ENCODE measurements at regions not wholly inside any gene's neighbourhood (a gene's known extent, or its start where the extent isn't known, plus 50 kb on each side); places are given as distances from the start of the nearest gene placed in this dataset.

DNA sequence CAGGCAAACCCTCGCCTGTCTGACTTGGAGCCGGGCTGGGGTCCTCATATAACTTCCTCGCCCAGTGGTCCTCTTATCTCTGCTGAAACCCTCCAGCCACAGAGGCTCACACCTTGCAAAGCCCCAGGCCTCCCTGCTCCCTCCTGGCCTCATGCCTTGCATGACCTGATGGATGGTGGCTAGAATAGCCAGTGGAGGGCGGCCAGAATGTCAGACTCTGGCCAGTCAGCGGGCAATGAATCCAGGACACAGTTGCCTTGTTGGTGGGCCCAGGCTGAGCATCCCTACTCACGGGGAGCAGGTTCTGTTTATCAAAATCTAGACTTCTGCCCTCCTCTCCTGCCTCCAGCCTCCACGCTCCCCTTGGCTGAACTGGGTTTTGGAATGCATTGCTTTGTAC lies 69.1 kb upstream of the WNT11 start:
- no peak overlapping the region for H3K4me3 Mint-ChIP-seq (ENCODE audit: unreplicated experiment)
- H3K36me3 Mint-ChIP-seq (ENCODE audit: insufficient read depth, unreplicated experiment) = no peaks in the 10 kb centered on the region
- no peaks in the 10 kb centered on the region for H3K27me3 ChIP-seq (replicated peaks; ENCODE audit: control insufficient read depth, insufficient read depth, low read length)
- no peaks in the 10 kb centered on the region for H3K4me1 Mint-ChIP-seq (ENCODE audit: low read depth, unreplicated experiment)
- TF ChIP-seq, protein P1, sequence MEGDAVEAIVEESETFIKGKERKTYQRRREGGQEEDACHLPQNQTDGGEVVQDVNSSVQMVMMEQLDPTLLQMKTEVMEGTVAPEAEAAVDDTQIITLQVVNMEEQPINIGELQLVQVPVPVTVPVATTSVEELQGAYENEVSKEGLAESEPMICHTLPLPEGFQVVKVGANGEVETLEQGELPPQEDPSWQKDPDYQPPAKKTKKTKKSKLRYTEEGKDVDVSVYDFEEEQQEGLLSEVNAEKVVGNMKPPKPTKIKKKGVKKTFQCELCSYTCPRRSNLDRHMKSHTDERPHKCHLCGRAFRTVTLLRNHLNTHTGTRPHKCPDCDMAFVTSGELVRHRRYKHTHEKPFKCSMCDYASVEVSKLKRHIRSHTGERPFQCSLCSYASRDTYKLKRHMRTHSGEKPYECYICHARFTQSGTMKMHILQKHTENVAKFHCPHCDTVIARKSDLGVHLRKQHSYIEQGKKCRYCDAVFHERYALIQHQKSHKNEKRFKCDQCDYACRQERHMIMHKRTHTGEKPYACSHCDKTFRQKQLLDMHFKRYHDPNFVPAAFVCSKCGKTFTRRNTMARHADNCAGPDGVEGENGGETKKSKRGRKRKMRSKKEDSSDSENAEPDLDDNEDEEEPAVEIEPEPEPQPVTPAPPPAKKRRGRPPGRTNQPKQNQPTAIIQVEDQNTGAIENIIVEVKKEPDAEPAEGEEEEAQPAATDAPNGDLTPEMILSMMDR (IDR thresholded peaks at IDR 0.05; ENCODE audit: insufficient read depth in 1 of 2, low read depth in 1 of 2, low read length in 1 of 2, severe bottlenecking in 1 of 2, unreplicated experiment in 1 of 2) = no peak
- H3K27ac Mint-ChIP-seq (ENCODE audit: unreplicated experiment) = no peak overlapping the region
- DNase-seq = no peak
- no peaks in the 10 kb centered on the region for H3K36me3 ChIP-seq (ENCODE audit: control insufficient read depth, insufficient read depth, low read length)
- ChIA-PET CTCF (no interaction called here), POLR2A (no interaction called here)
- intact Hi-C loops (cut with micrococcal nuclease; ENCODE audit: unreplicated experiment) = no loop called here
- no TSS peak for BruUV-seq (replicated peaks)
- H3K4me3 ChIP-seq (ENCODE audit: low read depth, low read length) = no peak overlapping the region
- H3K4me1 ChIP-seq = no peaks in the 10 kb centered on the region
- peaks cover 13% of the 10 kb centered on the region for H3K9me3 ChIP-seq
- H3K9me3 Mint-ChIP-seq (ENCODE audit: unreplicated experiment) = no peaks in the 10 kb centered on the region
- no peaks in the 10 kb centered on the region for H3K27me3 Mint-ChIP-seq (ENCODE audit: insufficient read depth, unreplicated experiment)

DNA sequence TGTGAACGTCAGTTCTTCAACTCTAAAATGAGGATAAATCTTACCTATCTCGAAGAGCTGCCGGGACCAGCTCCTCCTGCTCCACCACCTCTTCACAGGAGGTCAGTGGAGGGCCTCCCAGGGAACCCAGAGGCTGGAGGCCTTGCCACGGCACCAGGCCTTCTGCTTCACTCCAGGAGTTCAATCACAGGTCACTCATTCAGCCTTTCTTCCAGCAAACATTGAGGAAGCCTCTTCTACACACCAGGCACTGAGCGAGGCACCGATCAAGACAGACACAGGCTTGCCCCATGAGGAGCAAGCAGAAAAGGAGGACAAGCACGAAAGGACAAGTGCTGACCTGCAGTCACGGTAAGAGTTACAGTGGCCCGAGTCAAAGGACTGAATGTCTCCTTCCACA lies 64.8 kb upstream of the WNT11 start:
- Mint-ChIP-seq H3K27me3 (ENCODE audit: insufficient read depth, unreplicated experiment) (no peaks in the 10 kb centered on the region), H3K9me3 (ENCODE audit: unreplicated experiment) (no peaks in the 10 kb centered on the region), H3K27ac (ENCODE audit: unreplicated experiment) (no peak overlapping the region), H3K4me1 (ENCODE audit: low read depth, unreplicated experiment) (no peaks in the 10 kb centered on the region), H3K4me3 (ENCODE audit: unreplicated experiment) (no peak overlapping the region), H3K36me3 (ENCODE audit: insufficient read depth, unreplicated experiment) (no peaks in the 10 kb centered on the region)
- no peak overlapping the region for H3K4me3 ChIP-seq (ENCODE audit: low read depth, low read length)
- no peak for DNase-seq
- no peaks in the 10 kb centered on the region for H3K27me3 ChIP-seq (replicated peaks; ENCODE audit: control insufficient read depth, insufficient read depth, low read length)
- H3K9me3 ChIP-seq = peaks cover 13% of the 10 kb centered on the region
- ChIA-PET POLR2A (no interaction called here), CTCF (no interaction called here)
- intact Hi-C loops (cut with micrococcal nuclease; ENCODE audit: unreplicated experiment) = no loop called here
- H3K36me3 ChIP-seq (ENCODE audit: control insufficient read depth, insufficient read depth, low read length) = no peaks in the 10 kb centered on the region
- TF ChIP-seq, protein P1 (IDR thresholded peaks at IDR 0.05; ENCODE audit: insufficient read depth in 1 of 2, low read depth in 1 of 2, low read length in 1 of 2, severe bottlenecking in 1 of 2, unreplicated experiment in 1 of 2) = no peak
- peaks cover 5% of the 10 kb centered on the region for H3K4me1 ChIP-seq
- no TSS peak for BruUV-seq (replicated peaks)

- H3K4me1 Mint-ChIP-seq (ENCODE audit: low read depth, unreplicated experiment) = no peaks in the 10 kb centered on the region
- intact Hi-C loops (cut with micrococcal nuclease; ENCODE audit: unreplicated experiment) = no loop called here
- no peaks in the 10 kb centered on the region for H3K27me3 Mint-ChIP-seq (ENCODE audit: insufficient read depth, unreplicated experiment)
- no peaks in the 10 kb centered on the region for H3K27me3 ChIP-seq (replicated peaks; ENCODE audit: control insufficient read depth, insufficient read depth, low read length)
- no peak overlapping the region for H3K27ac Mint-ChIP-seq (ENCODE audit: unreplicated experiment)
- H3K36me3 ChIP-seq (ENCODE audit: control insufficient read depth, insufficient read depth, low read length) = no peaks in the 10 kb centered on the region
- DNase-seq = no peak
- BruUV-seq (replicated peaks) = no TSS peak
- H3K4me3 ChIP-seq (ENCODE audit: low read depth, low read length) = no peak overlapping the region
- H3K36me3 Mint-ChIP-seq (ENCODE audit: insufficient read depth, unreplicated experiment) = no peaks in the 10 kb centered on the region
- peaks cover 10% of the 10 kb centered on the region for H3K4me1 ChIP-seq
- no peaks in the 10 kb centered on the region for H3K9me3 Mint-ChIP-seq (ENCODE audit: unreplicated experiment)
- TF ChIP-seq, protein P1 (IDR thresholded peaks at IDR 0.05; ENCODE audit: insufficient read depth in 1 of 2, low read depth in 1 of 2, low read length in 1 of 2, severe bottlenecking in 1 of 2, unreplicated experiment in 1 of 2) = no peak
- H3K9me3 ChIP-seq = peaks cover 13% of the 10 kb centered on the region
- ChIA-PET POLR2A (no interaction called here), CTCF (interaction anchor here (0.8 kb wide), 1 partner anchor 48 kb away, joined by 3 read pairs; no protein-coding TSS in a partner anchor)
- no peak overlapping the region for H3K4me3 Mint-ChIP-seq (ENCODE audit: unreplicated experiment)
Measured at GRCh38 chr11:76270389-76270788, 64.1 kb upstream of the WNT11 start.

Measured in Caco-2 (cell line).